HG02852 (cell line): ENCODE measurements at regions not wholly inside any gene's neighbourhood (a gene's known extent, or its start where the extent isn't known, plus 50 kb on each side); places are given as distances from the start of the nearest gene placed in this dataset.

Experiments used
- ATAC-seq: cut with Tn5 transposase; IDR thresholded peaks from one replicate; pipeline ENCODE4 v1.9.1; 2021; ENCODE audit warnings: mild to moderate bottlenecking, moderate library complexity; ENCODE audit not compliant: unreplicated experiment

GRCh38 chr2:236976266-236977062 is 109.2 kb upstream of the COPS8 start:
- no peak for ATAC-seq

DNA sequence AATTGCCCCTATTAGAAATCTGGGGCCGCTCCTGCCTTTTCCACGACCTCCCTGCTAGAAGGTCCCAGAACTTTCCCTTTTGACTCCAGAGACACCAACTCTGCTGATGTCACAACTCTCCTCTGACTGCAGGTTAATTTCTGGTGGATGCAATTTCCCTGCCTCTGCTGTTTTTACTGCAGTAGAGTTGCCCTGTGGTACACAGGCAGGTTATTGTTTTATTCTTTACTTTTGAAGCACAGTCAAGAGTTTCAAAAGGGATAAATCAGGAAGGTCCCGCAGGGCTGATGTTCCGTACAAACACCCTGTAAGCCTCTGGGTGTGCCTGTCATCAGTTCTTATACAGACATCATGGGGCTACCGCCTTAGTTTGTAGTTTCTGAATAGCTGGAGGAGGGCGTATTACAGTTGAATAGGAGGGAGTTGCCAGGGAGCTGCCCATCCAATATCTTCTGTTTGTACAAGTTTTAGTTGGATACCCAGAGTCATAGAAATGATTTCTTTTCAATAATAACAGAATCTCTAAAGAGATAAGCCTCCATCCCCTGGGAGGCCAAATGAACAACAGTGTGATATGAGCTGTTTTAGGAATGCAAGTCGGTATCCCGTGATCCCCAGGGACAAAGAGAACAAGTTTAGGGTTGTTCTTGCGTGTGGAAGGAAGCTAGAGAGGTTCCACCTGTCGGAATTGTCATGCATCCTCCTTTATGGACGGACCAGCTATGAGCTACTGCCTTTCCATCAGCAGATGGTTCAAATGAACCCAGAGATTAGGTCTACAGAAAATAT is 108.4 kb upstream of the COPS8 start:
- ATAC-seq, result no peak

- no peak for ATAC-seq
Measured at GRCh38 chr2:236977852-236978398, 107.8 kb upstream of the COPS8 start.

GRCh38 chr2:236979664-236980063 is 106.0 kb upstream of the COPS8 start:
- ATAC-seq, result no peak

GRCh38 chr2:236980961-236981360 is 104.7 kb upstream of the COPS8 start:
- ATAC-seq, result no peak

- ATAC-seq, result no peak
Measured at GRCh38 chr2:236981701-236982485, 103.8 kb upstream of the COPS8 start.

DNA sequence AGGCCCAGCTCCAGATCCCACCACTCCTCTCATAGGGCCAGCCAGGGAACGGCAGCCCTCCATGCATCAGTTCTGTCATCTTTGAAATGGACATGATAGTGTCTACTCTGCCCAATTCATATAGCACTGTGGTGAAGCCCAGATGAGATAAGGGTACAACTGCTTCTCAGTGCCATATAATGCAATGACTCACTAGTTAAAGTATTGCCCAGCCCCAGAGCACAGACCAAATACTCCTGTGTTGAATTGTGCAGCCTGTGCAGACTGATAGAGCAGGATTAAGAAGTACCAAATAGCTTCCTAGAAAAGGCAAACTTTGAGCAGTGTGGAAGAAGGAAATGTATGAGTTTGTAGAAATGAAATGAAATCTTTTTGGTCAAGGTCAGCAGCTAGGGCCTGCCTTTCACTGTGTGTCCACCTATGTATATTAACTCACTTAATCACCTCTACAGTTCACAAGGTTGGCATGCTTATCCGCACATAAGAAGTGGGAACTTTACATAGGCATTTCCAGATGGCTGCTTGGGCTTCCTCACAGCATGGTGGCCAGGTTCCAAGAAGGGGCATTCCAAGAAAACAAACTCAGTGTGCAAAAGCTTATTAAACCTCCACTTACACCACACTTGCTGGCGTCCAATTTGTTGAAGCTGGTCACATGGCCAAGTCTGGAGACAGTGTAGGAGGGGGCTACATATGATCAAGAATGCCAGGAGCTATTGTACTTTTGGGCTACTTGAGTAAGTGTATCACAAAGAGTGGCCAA is 102.8 kb upstream of the COPS8 start:
- no peak for ATAC-seq

GRCh38 chr2:236984046-236984445 is 101.6 kb upstream of the COPS8 start:
- ATAC-seq, result no peak

DNA sequence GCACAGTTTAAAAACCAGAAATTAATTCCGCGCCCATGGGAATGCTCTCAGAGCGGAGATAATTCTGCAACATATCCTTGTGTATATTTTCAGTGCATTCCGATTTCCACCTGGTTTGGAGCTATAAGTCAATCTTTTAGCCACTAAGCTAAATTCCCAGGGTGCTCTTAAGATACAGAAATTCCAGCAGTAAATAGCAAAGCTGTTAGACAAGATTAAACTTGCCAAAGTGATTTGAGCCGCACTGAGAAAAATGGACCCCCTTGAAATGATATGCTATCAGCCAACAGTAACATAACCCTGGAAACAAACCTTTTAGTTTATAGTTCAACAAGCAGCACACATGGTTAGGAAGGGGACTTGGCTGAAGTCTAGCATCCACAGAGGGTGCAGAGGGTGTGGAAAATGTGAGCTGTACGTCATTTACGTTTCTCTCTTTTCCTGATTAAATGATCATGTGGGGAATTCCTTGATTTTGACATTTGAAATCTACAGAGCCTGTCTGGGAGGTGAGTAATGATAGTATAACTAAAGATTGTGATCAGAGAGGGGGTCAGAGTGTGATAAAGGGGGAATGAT is 99.8 kb upstream of the COPS8 start:
- ATAC-seq, result no peak

GRCh38 chr2:236986524-236987330 is 99.0 kb upstream of the COPS8 start:
- no peak for ATAC-seq

- no peak for ATAC-seq
Measured at GRCh38 chr2:236988216-236988615, 97.5 kb upstream of the COPS8 start.

DNA sequence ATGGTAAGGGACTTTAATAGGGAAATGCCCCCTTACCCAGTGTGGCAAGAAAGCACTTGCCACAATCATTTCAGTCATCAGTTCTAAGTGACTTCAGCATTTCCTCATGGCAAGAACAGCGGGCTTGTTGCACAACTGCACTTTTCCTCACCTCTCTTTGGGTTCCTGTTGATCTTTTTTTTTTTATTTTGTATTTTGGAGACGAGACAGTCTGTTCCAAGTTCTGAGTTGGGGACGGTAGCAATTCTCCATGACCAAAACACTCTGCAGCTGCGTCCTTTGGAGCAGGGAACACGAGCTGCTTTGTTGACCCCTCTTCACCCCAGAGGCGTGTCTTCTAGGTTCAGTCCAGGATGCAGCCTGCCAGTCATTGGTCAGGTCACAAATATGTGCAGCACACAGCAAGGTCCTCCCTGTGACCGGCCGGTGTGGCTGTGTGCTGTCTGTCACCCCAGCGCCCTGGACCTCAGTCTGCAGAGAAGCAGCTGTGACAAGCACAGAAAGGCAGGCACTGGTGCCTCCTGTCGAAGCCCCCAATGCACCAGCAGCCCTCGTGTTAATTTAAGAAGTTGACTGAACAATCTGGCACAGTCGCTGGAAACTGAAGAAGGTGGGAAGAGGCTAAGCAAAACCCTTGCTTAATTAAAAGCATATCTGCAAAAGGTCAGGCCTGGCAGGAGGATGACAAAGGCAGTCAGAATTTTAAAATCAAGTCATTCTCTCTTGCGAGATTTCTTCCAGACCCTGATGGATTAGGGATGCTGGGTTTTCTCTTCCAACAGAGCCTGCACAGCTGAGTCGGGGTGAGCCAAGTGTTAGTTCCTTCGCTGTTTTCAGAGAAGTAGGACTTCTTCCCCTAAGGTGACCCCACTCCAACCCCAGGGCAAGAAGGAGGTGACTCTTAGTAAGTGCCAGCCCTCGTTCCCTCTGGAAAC is 96.7 kb upstream of the COPS8 start:
- no peak for ATAC-seq

- no peak for ATAC-seq
Measured at GRCh38 chr2:236990552-236990951, 95.1 kb upstream of the COPS8 start.

DNA sequence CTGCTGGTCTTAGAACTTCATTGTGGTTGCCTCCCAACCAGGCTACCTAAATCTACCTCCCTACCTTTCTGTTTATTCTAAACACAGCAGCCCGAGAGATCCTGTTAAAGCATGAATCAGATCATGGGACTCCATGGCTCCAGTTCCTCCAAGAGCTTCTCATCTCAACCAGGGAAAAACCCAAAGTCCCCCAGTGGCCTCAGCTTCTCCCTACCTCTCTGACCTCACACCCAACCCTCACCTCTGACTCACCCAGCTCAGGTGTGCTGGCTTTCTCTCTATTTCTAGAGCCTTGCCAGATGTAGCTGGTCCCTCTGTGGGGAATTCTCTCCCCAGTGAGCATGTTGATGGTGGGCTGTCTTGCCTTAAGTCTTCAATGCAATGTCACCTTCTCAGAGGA is 93.8 kb upstream of the COPS8 start:
- ATAC-seq, result no peak

DNA sequence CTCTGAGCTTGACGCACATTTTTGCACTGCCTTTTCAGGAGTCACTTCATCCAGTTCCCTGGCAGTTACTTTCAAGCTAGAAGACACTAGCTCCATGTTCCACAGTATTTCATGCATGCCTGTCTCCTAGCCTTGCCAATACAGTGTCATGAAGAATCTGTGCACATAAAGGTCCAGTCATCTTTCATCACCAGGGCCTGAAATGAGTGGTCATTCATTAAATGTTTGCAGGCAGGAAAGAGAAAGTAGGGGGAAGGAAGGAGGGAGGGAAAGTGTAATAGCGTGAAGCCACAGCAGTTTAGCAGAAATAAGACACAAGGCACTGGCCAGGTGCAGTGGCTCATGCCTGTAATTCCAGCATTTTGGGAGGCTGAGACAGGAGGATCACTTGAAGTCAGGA is 92.4 kb upstream of the COPS8 start:
- ATAC-seq, result no peak

GRCh38 chr2:236994361-236994760 is 91.3 kb upstream of the COPS8 start:
- no peak for ATAC-seq

DNA sequence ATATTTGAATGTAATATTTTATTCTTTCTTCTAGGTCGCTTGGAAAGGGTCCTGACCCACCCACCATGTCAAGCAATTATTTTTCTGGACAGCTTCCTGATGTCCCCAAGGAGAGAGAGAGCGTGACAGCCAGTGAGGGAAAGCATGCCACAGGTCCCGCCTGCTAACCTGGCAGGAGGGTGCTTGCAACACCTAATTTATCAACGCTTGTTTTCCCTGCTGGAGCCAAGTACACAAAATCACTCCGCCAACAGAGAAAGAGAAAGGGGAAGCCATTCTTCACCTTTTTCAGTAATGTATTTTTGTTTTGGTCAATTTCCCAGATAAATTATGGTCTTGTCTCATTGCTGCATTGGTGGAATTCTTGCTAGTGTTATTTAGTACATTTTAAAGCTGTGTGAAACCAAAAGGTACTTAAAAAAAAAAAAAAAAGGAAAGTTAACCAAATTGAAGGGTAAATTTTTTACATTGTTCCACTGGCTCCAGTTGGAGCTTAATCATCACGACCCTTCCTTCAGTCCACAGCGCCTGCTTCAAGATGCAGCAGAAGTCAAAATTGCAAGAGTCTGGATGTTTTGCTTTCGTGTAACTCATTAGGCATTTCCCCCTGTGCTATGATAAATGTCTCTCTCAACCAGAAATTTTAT is 88.5 kb upstream of the COPS8 start:
- no peak for ATAC-seq

DNA sequence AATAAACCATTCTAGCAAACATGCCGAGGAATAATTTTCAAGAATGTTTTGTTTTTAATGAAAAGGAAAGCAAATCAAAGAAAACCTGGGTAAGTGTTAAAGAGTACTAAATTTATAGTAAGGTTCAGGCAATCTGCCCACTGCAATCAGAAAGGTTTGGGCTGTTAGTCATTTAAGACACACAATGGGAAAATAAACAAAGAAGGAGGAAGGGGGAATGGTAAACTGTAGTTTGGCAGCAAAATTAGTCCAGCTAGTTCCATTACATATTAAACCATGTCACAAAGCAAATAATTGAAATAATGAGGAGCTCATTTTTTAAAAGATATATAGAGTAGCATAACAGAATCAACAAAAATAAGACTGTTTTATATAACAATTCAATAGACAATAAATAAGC is 87.5 kb upstream of the COPS8 start:
- ATAC-seq, result no peak
